CD14-positive monocyte (primary cell): ENCODE measurements at regions not wholly inside any gene's neighbourhood (a gene's known extent, or its start where the extent isn't known, plus 50 kb on each side); places are given as distances from the start of the nearest gene placed in this dataset.
"Not testable (repeated sequence)": the region's sequence is repeated elsewhere in the genome, so short reads cannot be mapped to it uniquely, and the experiment has no call there.

ENCODE experiments used
- DNase-seq, 3 donors: peaks; one replicate each; pipeline ENCODE4 v3.0.0-alpha.2; 2011 to 2022
- H2AFZ ChIP-seq: 2 replicates; pipeline ENCODE4 v1.6.0; 2012; ENCODE audit warnings: mild to moderate bottlenecking, low read depth, low read length, inconsistent platforms; ENCODE audit not compliant: insufficient read depth, poor library complexity, severe bottlenecking
- H3K27ac ChIP-seq, 2 donors: 1 replicate in 1 of 2; 2 replicates in 1 of 2; pipeline ENCODE4 v1.5.1; 2012 to 2013; ENCODE audit warnings: low read length in 2 of 2, control low read depth in 1 of 2, inconsistent platforms in 1 of 2, low read depth in 1 of 2, mild to moderate bottlenecking in 1 of 2
- H3K27me3 ChIP-seq, 2 donors: one replicate each; pipeline versions ENCODE4 v1.6.0 to v1.6.1; 2011 to 2013; ENCODE audit warnings: low read length in 2 of 2; ENCODE audit not compliant: control insufficient read depth in 2 of 2, insufficient read depth in 2 of 2
- H3K36me3 ChIP-seq, 2 donors: replicated peaks in 1 of 2; 1 replicate in 1 of 2; 2 replicates in 1 of 2; pipeline versions ENCODE4 v1.5.1 to v1.6.1; 2012 to 2013; ENCODE audit warnings: low read length in 2 of 2, control low read depth in 1 of 2, inconsistent platforms in 1 of 2, mild to moderate bottlenecking in 1 of 2; ENCODE audit not compliant: insufficient read depth in 2 of 2, control insufficient read depth in 1 of 2
- H3K4me1 ChIP-seq, 2 donors: 1 replicate in 1 of 2; 2 replicates in 1 of 2; pipeline versions ENCODE4 v1.5.1 to v1.6.1; 2012 to 2013; ENCODE audit warnings: low read length in 2 of 2, control low read depth in 1 of 2, inconsistent platforms in 1 of 2, mild to moderate bottlenecking in 1 of 2, moderate library complexity in 1 of 2; ENCODE audit not compliant: insufficient read depth in 2 of 2, control insufficient read depth in 1 of 2
- H3K4me2 ChIP-seq: replicated peaks from 2 replicates; pipeline ENCODE3; 2012; ENCODE audit warnings: low read length, moderate library complexity, mild to moderate bottlenecking; ENCODE audit not compliant: poor library complexity, severe bottlenecking; ENCODE audit errors: extremely low read depth
- H3K4me3 ChIP-seq, 3 experiments: fragments of 200-600 bp in 1 of 3; sonication (generic) in 1 of 3; replicated peaks in 1 of 3; 1 replicate in 2 of 3; 2 replicates in 1 of 3; pipeline ENCODE4 v1.5.1; 2011 to 2013; ENCODE audit warnings: low read length in 3 of 3, mild to moderate bottlenecking in 3 of 3, control low read depth in 2 of 3, low read depth in 2 of 3, inconsistent platforms in 1 of 3, moderate library complexity in 1 of 3
- H3K79me2 ChIP-seq: 2 replicates; pipeline ENCODE4 v1.6.0; 2012; ENCODE audit warnings: mild to moderate bottlenecking, control low read depth, inconsistent platforms, low read length, moderate library complexity; ENCODE audit not compliant: insufficient read depth
- H3K9ac ChIP-seq: 2 replicates; pipeline ENCODE4 v1.6.0; 2017; ENCODE audit warnings: low read length, mild to moderate bottlenecking; ENCODE audit not compliant: insufficient read depth, poor library complexity, severe bottlenecking
- H3K9me3 ChIP-seq, 2 donors: replicated peaks in 1 of 2; 1 replicate in 1 of 2; 2 replicates in 1 of 2; pipeline versions ENCODE4 v1.5.1 to v1.6.1; 2012 to 2013; ENCODE audit warnings: low read length in 2 of 2, control low read depth in 1 of 2; ENCODE audit not compliant: control insufficient read depth in 1 of 2, insufficient read depth in 1 of 2
- H4K20me1 ChIP-seq: 2 replicates; pipeline ENCODE4 v1.6.0; 2012; ENCODE audit warnings: mild to moderate bottlenecking, low read length, control low read depth, moderate library complexity; ENCODE audit not compliant: insufficient read depth
- H3K27ac Mint-ChIP-seq, 7 donors: one replicate each; pipeline ENCODE4 v1.8.0; 2020; ENCODE audit warnings: mild to moderate bottlenecking in 7 of 7, mixed read lengths in 7 of 7, moderate library complexity in 6 of 7, inconsistent platforms in 2 of 7
- H3K27me3 Mint-ChIP-seq, 3 donors: one replicate each; pipeline ENCODE4 v1.8.0; 2021 to 2022; ENCODE audit warnings: low read depth in 3 of 3, mild to moderate bottlenecking in 3 of 3, mixed read lengths in 3 of 3, moderate library complexity in 3 of 3, inconsistent platforms in 1 of 3
- H3K36me3 Mint-ChIP-seq, 2 donors: one replicate each; pipeline ENCODE4 v1.8.0; 2020; ENCODE audit warnings: mixed read lengths in 2 of 2, inconsistent platforms in 1 of 2, mild to moderate bottlenecking in 1 of 2
- H3K4me1 Mint-ChIP-seq: one replicate; pipeline ENCODE4 v1.8.0; 2020; ENCODE audit warnings: mild to moderate bottlenecking, mixed read lengths
- H3K4me3 Mint-ChIP-seq, 2 donors: one replicate each; pipeline ENCODE4 v1.8.0; 2020; ENCODE audit warnings: mild to moderate bottlenecking in 2 of 2, mixed read lengths in 2 of 2, moderate library complexity in 1 of 2
- H3K9me3 Mint-ChIP-seq, 7 donors: one replicate each; pipeline ENCODE4 v1.8.0; 2020 to 2022; ENCODE audit warnings: mixed read lengths in 7 of 7, mild to moderate bottlenecking in 6 of 7, moderate library complexity in 6 of 7, inconsistent platforms in 2 of 7
- WGBS: methylation state at CpG from one replicate; pipeline ENCODE4 v1.1.5; 2013; ENCODE audit warnings: missing lambda C conversion rate; ENCODE audit not compliant: insufficient coverage; 5-methylcytosine and 5-hydroxymethylcytosine counted together
- intact Hi-C, 2 donors: fragments of 100-400 bp; cut with micrococcal nuclease; formaldehyde crosslinking; loops; one replicate each; pipeline versions ENCODE4 v1.15.0 to v1.15.1; 2023
- TF ChIP-seq, protein P1 (sequence below): fragments of 200-600 bp; IDR thresholded peaks from one replicate; pipeline ENCODE4 v1.8.0; 2022; ENCODE audit warnings: antibody characterized with exemption, mild to moderate bottlenecking

GRCh38 chr9:135174981-135175380 is 87.5 kb downstream of the OLFM1 start:
- H3K79me2 ChIP-seq = no peaks in the 10 kb centered on the region
- WGBS = 92% methylated on average over 11 of the region's 11 CpGs
- peaks cover 0 to 7% (median 2%) of the 10 kb centered on the region in 3 donors for H3K27me3 Mint-ChIP-seq

DNA sequence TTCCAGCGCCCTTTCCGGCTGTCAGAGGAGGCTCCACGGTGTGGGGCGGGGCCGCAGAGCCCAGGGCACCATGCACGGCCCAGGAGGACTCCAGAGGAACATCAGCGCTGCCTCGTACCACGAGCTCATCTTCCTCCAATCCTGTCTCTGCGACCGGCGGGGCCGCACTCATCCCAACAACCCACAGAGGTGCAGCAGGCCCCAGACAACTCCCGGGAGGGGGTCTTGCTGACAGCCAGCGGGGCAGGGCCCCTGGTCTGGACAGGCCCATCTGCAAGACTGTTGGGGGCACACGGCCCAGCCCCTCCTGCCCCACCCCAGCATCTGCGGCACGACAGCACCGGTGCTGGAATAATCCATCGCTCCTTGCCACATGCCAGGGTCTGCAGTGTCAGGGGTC is 88.8 kb downstream of the OLFM1 start:
- Mint-ChIP-seq H3K27ac (no peak overlapping the region), H3K36me3 (no peaks in the 10 kb centered on the region), H3K4me1 (no peaks in the 10 kb centered on the region), H3K4me3 (no peak overlapping the region), H3K27me3 (peaks cover 0 to 7% (median 0%) of the 10 kb centered on the region in 3 donors), H3K9me3 (no peaks in the 10 kb centered on the region)
- no peak overlapping the region for H3K9ac ChIP-seq
- intact Hi-C loops = no loop called here
- no peaks in the 10 kb centered on the region for H3K79me2 ChIP-seq
- H3K27me3 ChIP-seq = no peaks in the 10 kb centered on the region
- WGBS = 91% methylated on average over 20 of the region's 20 CpGs
- no peaks in the 10 kb centered on the region for H3K36me3 ChIP-seq
- H3K27ac ChIP-seq = no peak overlapping the region
- no peaks in the 10 kb centered on the region for H3K9me3 ChIP-seq
- H3K4me3 ChIP-seq = no peak overlapping the region
- TF ChIP-seq, protein P1, sequence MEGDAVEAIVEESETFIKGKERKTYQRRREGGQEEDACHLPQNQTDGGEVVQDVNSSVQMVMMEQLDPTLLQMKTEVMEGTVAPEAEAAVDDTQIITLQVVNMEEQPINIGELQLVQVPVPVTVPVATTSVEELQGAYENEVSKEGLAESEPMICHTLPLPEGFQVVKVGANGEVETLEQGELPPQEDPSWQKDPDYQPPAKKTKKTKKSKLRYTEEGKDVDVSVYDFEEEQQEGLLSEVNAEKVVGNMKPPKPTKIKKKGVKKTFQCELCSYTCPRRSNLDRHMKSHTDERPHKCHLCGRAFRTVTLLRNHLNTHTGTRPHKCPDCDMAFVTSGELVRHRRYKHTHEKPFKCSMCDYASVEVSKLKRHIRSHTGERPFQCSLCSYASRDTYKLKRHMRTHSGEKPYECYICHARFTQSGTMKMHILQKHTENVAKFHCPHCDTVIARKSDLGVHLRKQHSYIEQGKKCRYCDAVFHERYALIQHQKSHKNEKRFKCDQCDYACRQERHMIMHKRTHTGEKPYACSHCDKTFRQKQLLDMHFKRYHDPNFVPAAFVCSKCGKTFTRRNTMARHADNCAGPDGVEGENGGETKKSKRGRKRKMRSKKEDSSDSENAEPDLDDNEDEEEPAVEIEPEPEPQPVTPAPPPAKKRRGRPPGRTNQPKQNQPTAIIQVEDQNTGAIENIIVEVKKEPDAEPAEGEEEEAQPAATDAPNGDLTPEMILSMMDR = no peak
- H3K4me1 ChIP-seq = no peaks in the 10 kb centered on the region
- H4K20me1 ChIP-seq = no peaks in the 10 kb centered on the region
- no peak for DNase-seq
- H2AFZ ChIP-seq = no peak overlapping the region
- no peak overlapping the region for H3K4me2 ChIP-seq

More at GRCh38 chr9:135174981-135175380, 87.5 kb downstream of the OLFM1 start:
- H3K9me3 Mint-ChIP-seq = no peaks in the 10 kb centered on the region
- intact Hi-C loops = no loop called here
- no peaks in the 10 kb centered on the region for H3K4me1 Mint-ChIP-seq
- no peak overlapping the region for H3K4me2 ChIP-seq
- H3K9ac ChIP-seq = no peak overlapping the region
- H3K27ac Mint-ChIP-seq = no peak overlapping the region
- no peak overlapping the region for H3K4me3 Mint-ChIP-seq
- TF ChIP-seq, protein P1 = no peak
- no peaks in the 10 kb centered on the region for H3K4me1 ChIP-seq
- H3K4me3 ChIP-seq = no peak overlapping the region
- H3K36me3 ChIP-seq = no peaks in the 10 kb centered on the region
- H2AFZ ChIP-seq = no peak overlapping the region
- no peaks in the 10 kb centered on the region for H4K20me1 ChIP-seq
- H3K27me3 ChIP-seq = no peaks in the 10 kb centered on the region
- H3K27ac ChIP-seq = no peak overlapping the region
- no peaks in the 10 kb centered on the region for H3K36me3 Mint-ChIP-seq
- no peaks in the 10 kb centered on the region for H3K9me3 ChIP-seq
- no peak for DNase-seq

DNA sequence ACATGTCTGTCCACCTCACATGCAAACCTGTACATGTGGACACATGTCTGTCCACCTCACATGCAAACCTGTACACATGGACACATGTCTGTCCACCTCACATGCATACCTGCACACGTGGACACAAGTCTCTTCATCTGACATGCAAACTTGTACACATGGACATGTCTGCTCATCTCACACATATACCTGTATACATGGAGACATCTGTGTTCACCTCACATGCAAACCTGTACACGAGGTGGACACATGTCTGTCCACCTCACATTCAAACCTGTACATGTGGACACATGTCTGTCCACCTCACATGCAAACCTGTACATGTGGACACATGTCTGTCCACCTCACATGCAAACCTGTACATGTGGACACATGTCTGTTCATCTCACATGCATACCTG is 90.1 kb downstream of the OLFM1 start:
- H3K36me3 ChIP-seq, H4K20me1 ChIP-seq, H3K27me3 Mint-ChIP-seq, H3K4me1 ChIP-seq, H3K27ac Mint-ChIP-seq, H3K4me1 Mint-ChIP-seq, intact Hi-C loops, H3K4me3 Mint-ChIP-seq, H3K4me3 ChIP-seq, H3K9me3 ChIP-seq, H3K36me3 Mint-ChIP-seq, H3K27me3 ChIP-seq, H3K9ac ChIP-seq, H3K9me3 Mint-ChIP-seq, H3K27ac ChIP-seq, DNase-seq, H3K79me2 ChIP-seq, H3K4me2 ChIP-seq, H2AFZ ChIP-seq: not testable (repeated sequence)
- 49% methylated on average over 2 of the region's 2 CpGs for WGBS
